ENCODE measurements at regions not wholly inside any gene's neighbourhood (a gene's known extent, or its start where the extent isn't known, plus 50 kb on each side); places are given as distances from the start of the nearest gene placed in this dataset.

DNA sequence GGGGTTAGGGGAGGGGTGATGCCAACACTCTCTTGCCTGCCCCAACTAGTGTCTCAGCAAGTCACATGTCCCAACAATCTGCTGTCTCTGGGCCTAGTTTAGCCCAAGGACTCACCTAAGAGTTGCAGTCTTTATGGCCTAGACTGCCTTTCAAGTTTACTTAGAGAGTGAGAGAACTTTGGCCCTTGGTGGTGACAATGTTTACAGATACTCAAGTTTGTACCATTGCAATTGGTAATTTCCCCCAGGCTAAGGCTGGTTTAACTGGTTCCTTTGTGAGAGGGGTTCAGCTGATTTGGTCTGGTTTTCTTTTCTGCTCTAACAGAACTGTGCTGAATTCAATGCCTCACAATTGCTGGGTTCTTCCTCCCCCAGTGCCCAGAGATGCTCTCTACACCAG lies 1279.9 kb upstream of the EYS start:
- H3K9me3 ChIP-seq (ENCODE audit: control insufficient read depth, insufficient read depth, low read length): peaks cover 36% of the 10 kb centered on the region
- H3K9me3 Mint-ChIP-seq: peaks cover 12 to 35% of the 10 kb centered on the region in 2 donors
- intact Hi-C loops (cut with micrococcal nuclease): no loop called here

DNA sequence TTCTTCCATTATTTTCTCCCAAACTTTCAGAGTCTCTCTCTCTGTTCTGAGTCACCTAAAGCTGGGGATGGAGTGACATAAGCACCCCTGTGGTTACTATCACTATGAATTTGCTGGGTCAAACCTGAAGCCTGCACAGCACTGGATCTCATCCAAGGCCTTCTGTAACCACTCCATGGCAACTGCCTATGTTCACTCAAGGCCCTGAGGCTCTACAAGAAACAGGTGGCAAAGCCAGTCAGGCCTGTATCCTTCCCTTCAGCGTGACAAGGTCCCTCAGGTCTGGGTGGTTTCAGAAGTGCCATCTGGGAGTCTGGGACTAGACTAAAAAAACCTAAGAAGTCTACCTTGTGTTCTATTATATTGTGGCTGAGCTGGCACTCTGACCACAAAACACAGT lies 1278.8 kb upstream of the EYS start:
- Histone ChIP-seq H3K4me1 (ENCODE audit: control insufficient read depth, insufficient read depth, low read length) (no peaks in the 10 kb centered on the region), H3K36me3 (ENCODE audit: control insufficient read depth, insufficient read depth, low read length) (no peaks in the 10 kb centered on the region), H3K27me3 (ENCODE audit: control insufficient read depth, insufficient read depth, low read length) (no peaks in the 10 kb centered on the region), H3K9me3 (ENCODE audit: control insufficient read depth, insufficient read depth, low read length) (peaks cover 27% of the 10 kb centered on the region), H3K27ac (ENCODE audit: low read length) (no peak overlapping the region), H3K4me3 (ENCODE audit: low read length) (no peak overlapping the region)
- ATAC-seq (no peak), DNase-seq (no peak)
- H3K4me1 Mint-ChIP-seq: no peaks in the 10 kb centered on the region
- H3K9me3 Mint-ChIP-seq: peaks cover 14 to 37% of the 10 kb centered on the region in 2 donors
- peaks cover 14% of the 10 kb centered on the region for H3K36me3 Mint-ChIP-seq
- H3K27me3 Mint-ChIP-seq (ENCODE audit: low read depth in 2 of 2): no peaks in the 10 kb centered on the region
- TF ChIP-seq, protein P1, sequence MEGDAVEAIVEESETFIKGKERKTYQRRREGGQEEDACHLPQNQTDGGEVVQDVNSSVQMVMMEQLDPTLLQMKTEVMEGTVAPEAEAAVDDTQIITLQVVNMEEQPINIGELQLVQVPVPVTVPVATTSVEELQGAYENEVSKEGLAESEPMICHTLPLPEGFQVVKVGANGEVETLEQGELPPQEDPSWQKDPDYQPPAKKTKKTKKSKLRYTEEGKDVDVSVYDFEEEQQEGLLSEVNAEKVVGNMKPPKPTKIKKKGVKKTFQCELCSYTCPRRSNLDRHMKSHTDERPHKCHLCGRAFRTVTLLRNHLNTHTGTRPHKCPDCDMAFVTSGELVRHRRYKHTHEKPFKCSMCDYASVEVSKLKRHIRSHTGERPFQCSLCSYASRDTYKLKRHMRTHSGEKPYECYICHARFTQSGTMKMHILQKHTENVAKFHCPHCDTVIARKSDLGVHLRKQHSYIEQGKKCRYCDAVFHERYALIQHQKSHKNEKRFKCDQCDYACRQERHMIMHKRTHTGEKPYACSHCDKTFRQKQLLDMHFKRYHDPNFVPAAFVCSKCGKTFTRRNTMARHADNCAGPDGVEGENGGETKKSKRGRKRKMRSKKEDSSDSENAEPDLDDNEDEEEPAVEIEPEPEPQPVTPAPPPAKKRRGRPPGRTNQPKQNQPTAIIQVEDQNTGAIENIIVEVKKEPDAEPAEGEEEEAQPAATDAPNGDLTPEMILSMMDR (IDR thresholded peaks at IDR 0.05): no peak
- no peak overlapping the region for H3K27ac Mint-ChIP-seq
- H3K4me3 Mint-ChIP-seq: no peak overlapping the region
- intact Hi-C loops (cut with micrococcal nuclease): no loop called here
- whole genome bisulfite sequencing (ENCODE audit: insufficient coverage): 78% methylated on average over 1 of the region's 1 CpG

More for the DNA sequence above, 1279.9 kb upstream of the EYS start:
- H3K27me3 Mint-ChIP-seq (ENCODE audit: low read depth in 2 of 2): no peaks in the 10 kb centered on the region
- H3K36me3 Mint-ChIP-seq: peaks cover 14% of the 10 kb centered on the region
- no peaks in the 10 kb centered on the region for H3K4me1 ChIP-seq (ENCODE audit: control insufficient read depth, insufficient read depth, low read length)
- ATAC-seq (no peak), DNase-seq (no peak)
- no peak overlapping the region for H3K27ac ChIP-seq (ENCODE audit: low read length)
- no peaks in the 10 kb centered on the region for H3K27me3 ChIP-seq (ENCODE audit: control insufficient read depth, insufficient read depth, low read length)
- no peak overlapping the region for H3K4me3 Mint-ChIP-seq
- H3K36me3 ChIP-seq (ENCODE audit: control insufficient read depth, insufficient read depth, low read length): no peaks in the 10 kb centered on the region
- TF ChIP-seq, protein P1 (IDR thresholded peaks at IDR 0.05): no peak
- H3K4me1 Mint-ChIP-seq: no peaks in the 10 kb centered on the region
- no peak overlapping the region for H3K4me3 ChIP-seq (ENCODE audit: low read length)
- H3K27ac Mint-ChIP-seq: no peak overlapping the region

DNA sequence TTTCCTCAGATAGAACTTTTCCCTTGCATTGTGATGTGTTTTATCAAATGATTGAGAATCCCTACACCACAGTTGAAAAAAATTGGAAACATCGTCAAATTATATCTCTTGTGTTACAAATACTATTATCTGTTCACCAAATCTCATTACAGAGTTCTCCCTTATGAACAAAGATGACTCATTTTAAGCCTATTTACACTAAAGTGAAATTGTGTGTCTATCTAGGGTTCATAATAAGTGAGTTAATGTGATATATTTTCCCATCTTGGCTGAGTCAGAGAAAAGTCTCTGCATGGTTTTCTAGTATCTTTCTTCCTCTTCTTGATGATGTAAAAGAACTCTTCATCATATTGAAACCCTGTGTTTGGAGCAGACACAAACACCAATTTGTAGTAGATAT lies 1263.3 kb upstream of the EYS start:
- Histone ChIP-seq H3K36me3 (ENCODE audit: control insufficient read depth, insufficient read depth, low read length) (no peaks in the 10 kb centered on the region), H3K4me1 (ENCODE audit: control insufficient read depth, insufficient read depth, low read length) (no peaks in the 10 kb centered on the region), H3K9me3 (ENCODE audit: control insufficient read depth, insufficient read depth, low read length) (no peaks in the 10 kb centered on the region), H3K4me3 (ENCODE audit: low read length) (no peak overlapping the region), H3K27ac (ENCODE audit: low read length) (no peak overlapping the region), H3K27me3 (ENCODE audit: control insufficient read depth, insufficient read depth, low read length) (no peaks in the 10 kb centered on the region)
- DNase-seq: no peak
- Mint-ChIP-seq H3K4me3 (no peak overlapping the region), H3K4me1 (no peaks in the 10 kb centered on the region), H3K27ac (no peak overlapping the region), H3K27me3 (ENCODE audit: low read depth in 2 of 2) (no peaks in the 10 kb centered on the region), H3K36me3 (peaks cover 12% of the 10 kb centered on the region), H3K9me3 (peaks cover 10 to 11% of the 10 kb centered on the region in 2 donors)
- no peak for ATAC-seq
- TF ChIP-seq, protein P1 (IDR thresholded peaks at IDR 0.05): no peak
- WGBS (ENCODE audit: insufficient coverage): no CpG with 5 or more reads among the region's 1 CpG
- intact Hi-C loops (cut with micrococcal nuclease): no loop called here

DNA sequence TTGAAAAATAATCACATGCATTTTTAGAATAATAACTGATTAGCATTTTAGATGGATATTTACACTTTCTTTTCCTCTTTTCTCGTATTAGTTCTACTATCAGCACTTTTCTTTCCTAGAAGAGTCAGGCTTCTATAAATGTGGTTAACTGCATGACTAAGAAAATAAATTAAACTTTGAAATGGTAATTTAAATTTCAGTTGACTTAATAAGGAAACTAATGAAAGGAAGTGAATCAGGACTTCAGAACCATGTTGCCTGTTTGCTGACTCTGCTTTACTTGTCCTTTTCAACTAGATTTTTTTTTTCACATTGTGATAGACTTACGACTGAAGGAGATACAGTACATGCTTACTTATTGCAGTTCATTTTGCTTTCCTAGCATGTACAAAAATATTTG lies 1258.2 kb upstream of the EYS start:
- H3K4me1 ChIP-seq (ENCODE audit: control insufficient read depth, insufficient read depth, low read length): no peaks in the 10 kb centered on the region
- Mint-ChIP-seq H3K36me3 (peaks cover 17% of the 10 kb centered on the region), H3K27me3 (ENCODE audit: low read depth in 2 of 2) (no peaks in the 10 kb centered on the region), H3K4me1 (no peaks in the 10 kb centered on the region), H3K4me3 (no peak overlapping the region), H3K9me3 (peaks cover 16 to 17% of the 10 kb centered on the region in 2 donors), H3K27ac (no peak overlapping the region)
- no CpG with 5 or more reads among the region's 2 CpGs for WGBS (ENCODE audit: insufficient coverage)
- no peak for ATAC-seq
- TF ChIP-seq, protein P1 (IDR thresholded peaks at IDR 0.05): no peak
- H3K4me3 ChIP-seq (ENCODE audit: low read length): no peak overlapping the region
- no peak for DNase-seq
- no peaks in the 10 kb centered on the region for H3K27me3 ChIP-seq (ENCODE audit: control insufficient read depth, insufficient read depth, low read length)
- intact Hi-C loops (cut with micrococcal nuclease): no loop called here
- H3K27ac ChIP-seq (ENCODE audit: low read length): no peak overlapping the region
- peaks cover 7% of the 10 kb centered on the region for H3K9me3 ChIP-seq (ENCODE audit: control insufficient read depth, insufficient read depth, low read length)
- H3K36me3 ChIP-seq (ENCODE audit: control insufficient read depth, insufficient read depth, low read length): no peaks in the 10 kb centered on the region
